ENCODE measurements at regions not wholly inside any gene's neighbourhood (a gene's known extent, or its start where the extent isn't known, plus 50 kb on each side); places are given as distances from the start of the nearest gene placed in this dataset.

DNA sequence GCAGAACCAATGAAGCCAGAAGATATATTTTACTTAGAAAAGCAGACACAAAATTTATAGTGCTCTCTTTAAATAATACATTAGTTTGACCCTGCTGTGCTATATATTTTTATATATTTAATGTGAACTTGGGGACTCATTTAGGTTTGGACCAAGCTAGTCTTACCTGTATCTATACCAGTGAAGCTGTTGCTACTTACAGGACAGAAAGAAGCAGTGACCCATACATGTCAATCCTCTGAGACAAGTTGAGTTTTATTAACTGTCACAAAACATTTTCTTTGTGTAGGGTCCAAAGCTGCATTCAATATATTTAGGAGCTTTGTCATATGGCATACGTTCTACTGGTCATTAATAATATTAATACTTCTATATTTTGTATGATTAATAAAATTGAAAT, 327.7 kb upstream of the NUDT12 start:
- Histone ChIP-seq H3K36me3 (ENCODE audit: insufficient read depth, low read length) (no peaks in the 10 kb centered on the region), H3K79me2 (ENCODE audit: insufficient read depth, low read depth, low read length) (no peaks in the 10 kb centered on the region), H3K4me3 (ENCODE audit: low read depth, low read length, poor library complexity, severe bottlenecking) (no peak overlapping the region), H2AFZ (ENCODE audit: low read length) (no peak overlapping the region), H3K9me2 (ENCODE audit: insufficient read depth, low read length) (no peaks in the 10 kb centered on the region), H3K9me3 (ENCODE audit: low read length) (no peaks in the 10 kb centered on the region), H3K4me2 (ENCODE audit: low read length) (no peak overlapping the region), H3K4me1 (ENCODE audit: insufficient read depth, low read length, poor library complexity, severe bottlenecking) (no peaks in the 10 kb centered on the region), H3K27ac (ENCODE audit: low read depth, low read length, poor library complexity, severe bottlenecking) (no peak overlapping the region), H4K20me1 (ENCODE audit: insufficient read depth, low read length) (no peaks in the 10 kb centered on the region)
- no TSS peak for BruUV-seq (replicated peaks)
- TF ChIP-seq CTCF (conservative IDR thresholded peaks at IDR 0.05; ENCODE audit: low read length) (no peak), EZH2phosphoT487 (IDR thresholded peaks at IDR 0.05; ENCODE audit: borderline replicate concordance, low read depth, low read length) (no peak)
- no peak for DNase-seq (ENCODE audit: low spot score)
- CTCF ChIA-PET (ENCODE audit: unreplicated experiment), result no interaction called here
- intact Hi-C loops (cut with micrococcal nuclease; ENCODE audit: unreplicated experiment), result no loop called here
- POLR2A ChIA-PET, result interaction anchor here (0.7 to 0.9 kb wide), 2 partner anchors 8 to 196 kb away, joined by 3 to 4 read pairs; no protein-coding TSS in a partner anchor

DNA sequence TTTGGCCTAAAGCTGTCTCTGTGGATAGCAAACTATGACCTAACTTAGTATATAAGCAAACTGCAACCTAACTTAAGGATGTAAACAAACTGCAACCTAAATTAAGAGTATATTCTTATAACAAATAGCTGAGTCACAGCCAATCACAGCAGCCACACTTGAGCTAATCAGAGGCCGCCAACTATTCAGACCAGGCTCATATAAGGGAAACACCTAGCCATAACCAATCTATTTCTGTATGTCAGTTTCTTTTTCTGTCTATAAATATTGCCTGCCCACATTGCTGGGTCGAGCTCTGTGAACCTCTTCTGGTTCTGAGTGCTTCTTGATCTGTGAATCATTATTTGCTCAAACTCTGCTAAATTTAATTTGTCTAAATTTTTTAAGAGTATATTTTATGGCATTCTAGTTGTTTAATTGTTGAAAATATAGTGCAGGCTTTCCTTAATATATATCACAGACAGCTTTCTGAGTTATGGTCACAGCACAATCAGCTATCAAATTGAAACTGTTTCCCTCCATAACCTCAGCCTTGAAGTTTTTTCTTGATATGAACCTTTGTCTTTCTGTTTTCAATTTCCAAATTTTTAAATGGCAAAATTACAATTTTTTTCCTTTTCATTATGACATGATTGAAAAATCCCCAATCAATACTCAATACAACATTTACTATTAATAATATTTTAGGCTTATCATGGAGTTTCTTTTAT, 327.1 kb upstream of the NUDT12 start:
- TF ChIP-seq EZH2phosphoT487 (IDR thresholded peaks at IDR 0.05; ENCODE audit: borderline replicate concordance, low read depth, low read length) (no peak), CTCF (conservative IDR thresholded peaks at IDR 0.05; ENCODE audit: low read length) (no peak)
- Histone ChIP-seq H2AFZ (ENCODE audit: low read length) (no peak overlapping the region), H3K79me2 (ENCODE audit: insufficient read depth, low read depth, low read length) (no peaks in the 10 kb centered on the region), H3K9me2 (ENCODE audit: insufficient read depth, low read length) (no peaks in the 10 kb centered on the region), H3K27ac (ENCODE audit: low read depth, low read length, poor library complexity, severe bottlenecking) (no peak overlapping the region), H4K20me1 (ENCODE audit: insufficient read depth, low read length) (no peaks in the 10 kb centered on the region), H3K4me1 (ENCODE audit: insufficient read depth, low read length, poor library complexity, severe bottlenecking) (no peaks in the 10 kb centered on the region), H3K9me3 (ENCODE audit: low read length) (no peaks in the 10 kb centered on the region), H3K36me3 (ENCODE audit: insufficient read depth, low read length) (no peaks in the 10 kb centered on the region), H3K4me2 (ENCODE audit: low read length) (no peak overlapping the region), H3K4me3 (ENCODE audit: low read depth, low read length, poor library complexity, severe bottlenecking) (no peak overlapping the region)
- POLR2A ChIA-PET, result no interaction called here
- CTCF ChIA-PET (ENCODE audit: unreplicated experiment), result no interaction called here
- DNase-seq (ENCODE audit: low spot score), result no peak
- no TSS peak for BruUV-seq (replicated peaks)
- intact Hi-C loops (cut with micrococcal nuclease; ENCODE audit: unreplicated experiment), result no loop called here

DNA sequence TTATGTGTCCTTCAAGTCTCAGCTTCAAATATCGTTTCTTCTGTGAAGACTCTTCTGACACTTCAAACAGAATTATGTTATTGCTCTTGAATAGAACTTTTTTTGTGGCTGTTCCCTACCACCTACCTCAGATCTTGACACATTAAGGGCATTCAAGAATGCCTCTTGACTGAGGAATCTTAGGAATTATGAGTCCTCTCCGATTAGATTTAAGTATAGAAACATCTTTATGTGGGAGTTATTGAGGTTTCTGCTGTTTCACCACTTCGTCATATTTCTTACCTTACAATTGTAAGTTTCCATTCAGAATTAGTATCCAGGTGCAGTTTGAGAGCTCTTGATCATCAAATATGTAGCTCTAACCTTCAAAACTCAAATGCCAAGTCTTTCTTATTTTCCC, 324.2 kb upstream of the NUDT12 start:
- no peak overlapping the region for H3K4me2 ChIP-seq (ENCODE audit: low read length)
- no peaks in the 10 kb centered on the region for H4K20me1 ChIP-seq (ENCODE audit: insufficient read depth, low read length)
- no peaks in the 10 kb centered on the region for H3K4me1 ChIP-seq (ENCODE audit: insufficient read depth, low read length, poor library complexity, severe bottlenecking)
- intact Hi-C loops (cut with micrococcal nuclease; ENCODE audit: unreplicated experiment), result no loop called here
- H3K36me3 ChIP-seq (ENCODE audit: insufficient read depth, low read length), result no peaks in the 10 kb centered on the region
- POLR2A ChIA-PET, result interaction anchor here (0.6 to 0.7 kb wide), 2 partner anchors 24 to 142 kb away, joined by 3 read pairs; no protein-coding TSS in a partner anchor
- no peaks in the 10 kb centered on the region for H3K9me2 ChIP-seq (ENCODE audit: insufficient read depth, low read length)
- H3K4me3 ChIP-seq (ENCODE audit: low read depth, low read length, poor library complexity, severe bottlenecking), result no peak overlapping the region
- DNase-seq (ENCODE audit: low spot score), result no peak
- no TSS peak for BruUV-seq (replicated peaks)
- no peaks in the 10 kb centered on the region for H3K79me2 ChIP-seq (ENCODE audit: insufficient read depth, low read depth, low read length)
- CTCF ChIA-PET (ENCODE audit: unreplicated experiment), result no interaction called here
- TF ChIP-seq CTCF (conservative IDR thresholded peaks at IDR 0.05; ENCODE audit: low read length) (no peak), EZH2phosphoT487 (IDR thresholded peaks at IDR 0.05; ENCODE audit: borderline replicate concordance, low read depth, low read length) (no peak)
- no peak overlapping the region for H2AFZ ChIP-seq (ENCODE audit: low read length)
- H3K9me3 ChIP-seq (ENCODE audit: low read length), result no peaks in the 10 kb centered on the region
- no peak overlapping the region for H3K27ac ChIP-seq (ENCODE audit: low read depth, low read length, poor library complexity, severe bottlenecking)
